ENCODE measurements at regions not wholly inside any gene's neighbourhood (a gene's known extent, or its start where the extent isn't known, plus 50 kb on each side); places are given as distances from the start of the nearest gene placed in this dataset.

DNA sequence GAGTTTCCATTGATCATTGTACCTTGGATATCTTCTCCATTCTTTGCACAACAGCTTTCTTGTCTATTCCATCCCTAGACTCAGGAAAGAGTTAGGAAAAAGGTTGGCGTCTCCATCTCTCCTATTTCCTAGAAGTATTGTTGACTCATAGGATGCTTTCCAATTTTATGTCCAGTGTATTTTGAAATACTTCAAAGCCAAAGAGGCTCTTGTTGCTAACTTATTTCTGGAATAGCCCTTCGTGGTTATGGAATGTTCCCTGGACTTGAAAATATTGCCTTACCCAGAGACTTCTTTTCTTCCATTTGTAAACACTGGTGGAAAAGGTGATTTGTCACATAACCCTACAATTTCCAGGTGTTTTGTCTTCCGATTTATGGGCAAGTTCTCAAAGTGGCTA, 402.3 kb upstream of the ZNF608 start:
- DNase-seq (ENCODE audit: low read depth): no peak
- H3K36me3 ChIP-seq (ENCODE audit: control insufficient read depth, insufficient read depth, low read length): no peaks in the 10 kb centered on the region
- no peak for TF ChIP-seq CTCF (IDR thresholded peaks at IDR 0.05; ENCODE audit: insufficient read depth, low read length, poor library complexity, severe bottlenecking)
- H3K27me3 ChIP-seq (ENCODE audit: control insufficient read depth, insufficient read depth, low read length): no peaks in the 10 kb centered on the region
- H3K4me3 ChIP-seq (ENCODE audit: low read depth, low read length): no peak overlapping the region

DNA sequence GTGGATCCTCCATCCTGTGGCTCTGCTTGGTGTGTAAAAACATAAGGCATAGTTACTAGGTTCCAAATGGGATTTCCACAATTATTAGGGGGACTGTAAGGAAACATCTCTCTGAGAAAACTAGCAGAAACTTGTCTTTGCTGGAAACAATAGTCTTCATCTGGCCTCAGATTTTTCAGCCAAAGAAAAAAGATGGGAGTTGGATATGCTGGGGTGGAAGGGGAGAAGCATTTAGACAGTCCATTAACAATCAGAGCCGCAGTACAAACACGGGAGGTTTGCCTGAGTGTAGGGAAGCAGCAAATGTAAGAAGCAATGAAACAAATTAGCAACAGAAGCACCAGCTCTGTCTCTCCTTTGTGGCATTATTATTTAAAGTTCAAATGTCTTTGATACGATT, 402.7 kb upstream of the ZNF608 start:
- DNase-seq (ENCODE audit: low read depth): no peak
- no peaks in the 10 kb centered on the region for H3K27me3 ChIP-seq (ENCODE audit: control insufficient read depth, insufficient read depth, low read length)
- H3K36me3 ChIP-seq (ENCODE audit: control insufficient read depth, insufficient read depth, low read length): no peaks in the 10 kb centered on the region
- H3K4me3 ChIP-seq (ENCODE audit: low read depth, low read length): no peak overlapping the region
- TF ChIP-seq CTCF (IDR thresholded peaks at IDR 0.05; ENCODE audit: insufficient read depth, low read length, poor library complexity, severe bottlenecking): no peak

DNA sequence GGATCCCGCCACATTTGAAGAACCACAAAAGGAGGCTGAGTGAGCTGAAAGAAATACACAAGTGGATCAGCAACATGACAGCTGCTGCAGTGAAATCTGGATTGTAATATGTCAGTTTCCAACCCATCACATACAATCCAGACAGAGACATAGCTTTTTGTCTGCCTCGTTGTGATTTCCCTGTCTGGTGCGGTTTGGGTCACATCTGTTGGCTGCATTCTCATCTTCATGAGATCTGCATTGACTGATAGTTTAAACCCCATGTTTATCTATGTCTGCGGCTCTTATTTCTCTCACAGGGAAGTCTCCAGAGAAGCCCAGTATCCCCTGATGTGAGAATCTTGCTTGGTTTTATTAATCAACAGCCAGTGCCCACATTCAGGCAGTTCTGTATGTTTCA, 403.1 kb upstream of the ZNF608 start:
- H3K4me3 ChIP-seq (ENCODE audit: low read depth, low read length): no peak overlapping the region
- no peaks in the 10 kb centered on the region for H3K36me3 ChIP-seq (ENCODE audit: control insufficient read depth, insufficient read depth, low read length)
- H3K27me3 ChIP-seq (ENCODE audit: control insufficient read depth, insufficient read depth, low read length): no peaks in the 10 kb centered on the region
- no peak for TF ChIP-seq CTCF (IDR thresholded peaks at IDR 0.05; ENCODE audit: insufficient read depth, low read length, poor library complexity, severe bottlenecking)
- no peak for DNase-seq (ENCODE audit: low read depth)

DNA sequence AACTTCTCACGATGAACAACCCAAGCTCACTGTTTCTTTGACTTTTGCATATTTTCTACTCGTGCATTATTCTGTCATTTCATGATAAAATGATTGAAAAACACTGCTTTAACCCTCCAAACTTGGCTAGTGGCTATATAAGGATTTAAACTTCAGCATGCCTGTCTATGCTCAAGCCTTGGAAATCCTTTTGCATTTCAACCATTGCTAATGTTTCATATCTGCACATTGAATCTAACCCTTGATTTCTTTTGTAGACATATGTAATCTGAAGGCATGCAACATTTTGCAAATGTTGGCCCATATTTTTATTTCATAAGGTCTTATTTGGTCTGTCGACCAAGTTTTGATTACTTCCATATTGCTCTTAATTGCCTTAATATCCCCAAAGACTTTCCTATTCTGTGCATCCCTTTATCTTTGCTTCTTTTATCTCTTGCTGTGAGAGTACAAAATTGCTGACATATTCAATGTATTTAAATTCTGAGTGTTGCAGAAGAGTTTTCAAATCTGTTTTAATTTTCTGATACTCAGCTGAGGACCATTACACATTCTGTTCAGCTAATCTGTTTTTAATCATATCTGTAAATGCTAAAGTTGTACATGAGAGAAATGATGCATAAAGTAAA, 403.7 kb upstream of the ZNF608 start:
- Histone ChIP-seq H3K4me3 (ENCODE audit: low read depth, low read length) (no peak overlapping the region), H3K27me3 (ENCODE audit: control insufficient read depth, insufficient read depth, low read length) (no peaks in the 10 kb centered on the region), H3K36me3 (ENCODE audit: control insufficient read depth, insufficient read depth, low read length) (no peaks in the 10 kb centered on the region)
- DNase-seq (ENCODE audit: low read depth): no peak
- TF ChIP-seq CTCF (IDR thresholded peaks at IDR 0.05; ENCODE audit: insufficient read depth, low read length, poor library complexity, severe bottlenecking): no peak

- H3K27me3 ChIP-seq (ENCODE audit: control insufficient read depth, insufficient read depth, low read length): no peaks in the 10 kb centered on the region
- no peak for DNase-seq (ENCODE audit: low read depth)
- no peak for TF ChIP-seq CTCF (IDR thresholded peaks at IDR 0.05; ENCODE audit: insufficient read depth, low read length, poor library complexity, severe bottlenecking)
- H3K4me3 ChIP-seq (ENCODE audit: low read depth, low read length): no peak overlapping the region
- H3K36me3 ChIP-seq (ENCODE audit: control insufficient read depth, insufficient read depth, low read length): no peaks in the 10 kb centered on the region
These were observed 404.9 kb upstream of the ZNF608 start for GRCh38 chr5:125151150-125151900.

- DNase-seq (ENCODE audit: low read depth): no peak
- no peak for TF ChIP-seq CTCF (IDR thresholded peaks at IDR 0.05; ENCODE audit: insufficient read depth, low read length, poor library complexity, severe bottlenecking)
- no peaks in the 10 kb centered on the region for H3K36me3 ChIP-seq (ENCODE audit: control insufficient read depth, insufficient read depth, low read length)
- H3K27me3 ChIP-seq (ENCODE audit: control insufficient read depth, insufficient read depth, low read length): no peaks in the 10 kb centered on the region
- no peak overlapping the region for H3K4me3 ChIP-seq (ENCODE audit: low read depth, low read length)
These were observed 405.6 kb upstream of the ZNF608 start for GRCh38 chr5:125152044-125152443.

All from kidney epithelial cell (primary cell).